Activated T-helper 17 cell treated with anti-CD3 and anti-CD28 coated beads, Interleukin-2, amount 50 U/mL, for 72 hours (primary cell): ENCODE measurements at regions not wholly inside any gene's neighbourhood (a gene's known extent, or its start where the extent isn't known, plus 50 kb on each side); places are given as distances from the start of the nearest gene placed in this dataset.

Experiments used
- ATAC-seq: fragments of 150-1000 bp; cut with Tn5 transposase; replicated peaks from 2 replicates; pipeline ENCODE4 v1.10.0; 2021; ENCODE audit warnings: mild to moderate bottlenecking, moderate library complexity
- H3K27ac Mint-ChIP-seq: one replicate; pipeline ENCODE4 v1.8.0; 2022; ENCODE audit warnings: mixed read lengths
- H3K27me3 Mint-ChIP-seq: one replicate; pipeline ENCODE4 v1.8.0; 2022; ENCODE audit warnings: mixed read lengths
- H3K36me3 Mint-ChIP-seq: one replicate; pipeline ENCODE4 v1.8.0; 2022; ENCODE audit warnings: low read depth, mild to moderate bottlenecking, mixed read lengths
- H3K4me1 Mint-ChIP-seq: one replicate; pipeline ENCODE4 v1.8.0; 2022; ENCODE audit warnings: mixed read lengths
- H3K4me3 Mint-ChIP-seq: one replicate; pipeline ENCODE4 v1.8.0; 2022; ENCODE audit warnings: mild to moderate bottlenecking, mixed read lengths
- H3K9me3 Mint-ChIP-seq: one replicate; pipeline ENCODE4 v1.8.0; 2022; ENCODE audit warnings: mixed read lengths

GRCh38 chr14:71720978-71721624 is 211.1 kb upstream of the RGS6 start:
- Mint-ChIP-seq H3K36me3 (peaks cover 50% of the 10 kb centered on the region), H3K4me1 (peaks cover 9% of the 10 kb centered on the region), H3K9me3 (no peaks in the 10 kb centered on the region), H3K27me3 (no peaks in the 10 kb centered on the region), H3K27ac (peak overlapping the region; percentile 3), H3K4me3 (no peak overlapping the region)
- peak; percentile 64 for ATAC-seq

GRCh38 chr14:71721791-71722190 is 210.4 kb upstream of the RGS6 start:
- ATAC-seq: no peak
- Mint-ChIP-seq H3K36me3 (peaks cover 44% of the 10 kb centered on the region), H3K4me3 (no peak overlapping the region), H3K27ac (no peak overlapping the region), H3K4me1 (peaks cover 9% of the 10 kb centered on the region), H3K9me3 (no peaks in the 10 kb centered on the region), H3K27me3 (no peaks in the 10 kb centered on the region)

GRCh38 chr14:71722885-71723284 is 209.3 kb upstream of the RGS6 start:
- Mint-ChIP-seq H3K4me3 (no peak overlapping the region), H3K27me3 (no peaks in the 10 kb centered on the region), H3K9me3 (no peaks in the 10 kb centered on the region), H3K27ac (no peak overlapping the region), H3K36me3 (peaks cover 34% of the 10 kb centered on the region), H3K4me1 (peaks cover 9% of the 10 kb centered on the region)
- no peak for ATAC-seq

- Mint-ChIP-seq H3K27ac (peak overlapping the region; percentile 49), H3K36me3 (peaks cover 63% of the 10 kb centered on the region), H3K27me3 (no peaks in the 10 kb centered on the region), H3K9me3 (no peaks in the 10 kb centered on the region), H3K4me1 (peaks cover 5% of the 10 kb centered on the region), H3K4me3 (no peak overlapping the region)
- peak; percentile 65 for ATAC-seq
Measured at GRCh38 chr14:71725922-71726579, 206.2 kb upstream of the RGS6 start.

GRCh38 chr14:71726580-71727021 is 205.6 kb upstream of the RGS6 start:
- H3K9me3 Mint-ChIP-seq: no peaks in the 10 kb centered on the region
- H3K36me3 Mint-ChIP-seq: peaks cover 68% of the 10 kb centered on the region
- H3K27ac Mint-ChIP-seq: no peak overlapping the region
- peaks cover 4% of the 10 kb centered on the region for H3K4me1 Mint-ChIP-seq
- no peak for ATAC-seq
- H3K4me3 Mint-ChIP-seq: no peak overlapping the region
- H3K27me3 Mint-ChIP-seq: no peaks in the 10 kb centered on the region

GRCh38 chr14:71728386-71728785 is 203.8 kb upstream of the RGS6 start:
- H3K36me3 Mint-ChIP-seq: peaks cover 78% of the 10 kb centered on the region
- H3K4me1 Mint-ChIP-seq: peaks cover 4% of the 10 kb centered on the region
- no peak for ATAC-seq
- H3K27ac Mint-ChIP-seq: no peak overlapping the region
- H3K27me3 Mint-ChIP-seq: no peaks in the 10 kb centered on the region
- no peak overlapping the region for H3K4me3 Mint-ChIP-seq
- H3K9me3 Mint-ChIP-seq: no peaks in the 10 kb centered on the region

GRCh38 chr14:71729596-71729995 is 202.6 kb upstream of the RGS6 start:
- H3K36me3 Mint-ChIP-seq: peaks cover 78% of the 10 kb centered on the region
- H3K27ac Mint-ChIP-seq: no peak overlapping the region
- no peak overlapping the region for H3K4me3 Mint-ChIP-seq
- H3K4me1 Mint-ChIP-seq: peaks cover 4% of the 10 kb centered on the region
- ATAC-seq: no peak
- no peaks in the 10 kb centered on the region for H3K27me3 Mint-ChIP-seq
- no peaks in the 10 kb centered on the region for H3K9me3 Mint-ChIP-seq

- ATAC-seq: peak; percentile 23
- Mint-ChIP-seq H3K4me1 (peaks cover 4% of the 10 kb centered on the region), H3K27ac (peak overlapping the region; percentile 26), H3K27me3 (no peaks in the 10 kb centered on the region), H3K9me3 (no peaks in the 10 kb centered on the region), H3K36me3 (peaks cover 78% of the 10 kb centered on the region), H3K4me3 (no peak overlapping the region)
Measured at GRCh38 chr14:71730471-71730870, 201.8 kb upstream of the RGS6 start.

GRCh38 chr14:71731096-71731495 is 201.1 kb upstream of the RGS6 start:
- H3K27ac Mint-ChIP-seq: peak overlapping the region; percentile 26
- no peaks in the 10 kb centered on the region for H3K9me3 Mint-ChIP-seq
- peaks cover 78% of the 10 kb centered on the region for H3K36me3 Mint-ChIP-seq

GRCh38 chr14:71733210-71733883 is 198.9 kb upstream of the RGS6 start:
- no peak overlapping the region for H3K27ac Mint-ChIP-seq
- no peaks in the 10 kb centered on the region for H3K9me3 Mint-ChIP-seq
- no peaks in the 10 kb centered on the region for H3K4me1 Mint-ChIP-seq
- no peak for ATAC-seq
- H3K4me3 Mint-ChIP-seq: no peak overlapping the region
- H3K27me3 Mint-ChIP-seq: no peaks in the 10 kb centered on the region
- H3K36me3 Mint-ChIP-seq: peaks cover 98% of the 10 kb centered on the region

More at GRCh38 chr14:71731096-71731495, 201.1 kb upstream of the RGS6 start:
- H3K4me3 Mint-ChIP-seq: no peak overlapping the region
- no peaks in the 10 kb centered on the region for H3K27me3 Mint-ChIP-seq
- ATAC-seq: no peak
- H3K4me1 Mint-ChIP-seq: no peaks in the 10 kb centered on the region

- no peaks in the 10 kb centered on the region for H3K9me3 Mint-ChIP-seq
- no peak for ATAC-seq
- H3K27ac Mint-ChIP-seq: no peak overlapping the region
- peaks cover 98% of the 10 kb centered on the region for H3K36me3 Mint-ChIP-seq
- H3K4me3 Mint-ChIP-seq: no peak overlapping the region
- H3K27me3 Mint-ChIP-seq: no peaks in the 10 kb centered on the region
- H3K4me1 Mint-ChIP-seq: no peaks in the 10 kb centered on the region
Measured at GRCh38 chr14:71734076-71734475, 198.2 kb upstream of the RGS6 start.

GRCh38 chr14:71734885-71735284 is 197.3 kb upstream of the RGS6 start:
- H3K4me3 Mint-ChIP-seq: no peak overlapping the region
- no peak overlapping the region for H3K27ac Mint-ChIP-seq
- H3K9me3 Mint-ChIP-seq: no peaks in the 10 kb centered on the region
- no peaks in the 10 kb centered on the region for H3K27me3 Mint-ChIP-seq
- no peak for ATAC-seq
- no peaks in the 10 kb centered on the region for H3K4me1 Mint-ChIP-seq
- H3K36me3 Mint-ChIP-seq: peaks cover 94% of the 10 kb centered on the region

- H3K36me3 Mint-ChIP-seq: peaks cover 74% of the 10 kb centered on the region
Measured at GRCh38 chr14:71737760-71738159, 194.5 kb upstream of the RGS6 start.

GRCh38 chr14:71739273-71739990 is 192.8 kb upstream of the RGS6 start:
- no peak overlapping the region for H3K4me3 Mint-ChIP-seq
- H3K9me3 Mint-ChIP-seq: no peaks in the 10 kb centered on the region
- no peaks in the 10 kb centered on the region for H3K27me3 Mint-ChIP-seq
- peaks cover 59% of the 10 kb centered on the region for H3K36me3 Mint-ChIP-seq
- no peak for ATAC-seq
- no peaks in the 10 kb centered on the region for H3K4me1 Mint-ChIP-seq
- peak overlapping the region; percentile 70 for H3K27ac Mint-ChIP-seq

More at GRCh38 chr14:71737760-71738159, 194.5 kb upstream of the RGS6 start:
- Mint-ChIP-seq H3K4me3 (no peak overlapping the region), H3K27me3 (no peaks in the 10 kb centered on the region), H3K9me3 (no peaks in the 10 kb centered on the region), H3K27ac (no peak overlapping the region), H3K4me1 (no peaks in the 10 kb centered on the region)
- ATAC-seq: no peak
